ENCODE measurements at regions not wholly inside any gene's neighbourhood (a gene's known extent, or its start where the extent isn't known, plus 50 kb on each side); places are given as distances from the start of the nearest gene placed in this dataset.

- CTCF ChIA-PET (ENCODE audit: low intra/inter-chr PET ratio): no interaction called here
Measured at GRCh38 chr3:76753599-76753998, 286.3 kb upstream of the ROBO2 start.

GRCh38 chr3:76754247-76754646, 285.7 kb upstream of the ROBO2 start:
- 13% methylated on average over 5 of the region's 5 CpGs for WGBS (ENCODE audit: insufficient coverage, low coverage, missing lambda C conversion rate)
- intact Hi-C loops (cut with micrococcal nuclease): no loop called here
- no peak for FAIRE-seq
- TF ChIP-seq ZNF23 (CRISPR knock-in tag; IDR thresholded peaks at IDR 0.05) (no peak), CLOCK (CRISPR knock-in tag; IDR thresholded peaks at IDR 0.05; ENCODE audit: borderline replicate concordance) (no peak), RBM39 (optimal IDR thresholded peaks at IDR 0.05; ENCODE audit: low read depth, low read length) (no peak), MAFG (tag; conservative IDR thresholded peaks at IDR 0.05) (no peak), SIX5 (IDR thresholded peaks at IDR 0.05; ENCODE audit: borderline replicate concordance in 1 of 2, insufficient read depth in 1 of 2, low read depth in 1 of 2, low read length in 2 of 2) (no peak), DLX4 (CRISPR knock-in tag; IDR thresholded peaks at IDR 0.05) (no peak), ZNF282 (CRISPR knock-in tag; IDR thresholded peaks at IDR 0.05) (no peak), SETDB1 (IDR thresholded peaks at IDR 0.05; ENCODE audit: low read length) (no peak), AFF1 (IDR thresholded peaks at IDR 0.05; ENCODE audit: low read depth in 1 of 2, partially characterized antibody in 2 of 2) (no peak)

More at GRCh38 chr3:76753599-76753998, 286.3 kb upstream of the ROBO2 start:
- POLR2A ChIA-PET: interaction anchor here (0.6 kb wide), 1 partner anchor 88 kb away, joined by 4 read pairs; no protein-coding TSS in a partner anchor
- 4% methylated on average over 2 of the region's 2 CpGs for WGBS (ENCODE audit: insufficient coverage, low coverage, missing lambda C conversion rate)
- Histone ChIP-seq H3K9me3 (replicated peaks; ENCODE audit: control insufficient read depth, insufficient read depth, low read depth, low read length) (no peaks in the 10 kb centered on the region), H3K4me3 (no peak overlapping the region), H3K4me1 (replicated peaks in 1 of 2; ENCODE audit: control insufficient read depth in 2 of 2, insufficient read depth in 2 of 2, low read length in 2 of 2) (no peaks in the 10 kb centered on the region), H4K20me1 (replicated peaks; ENCODE audit: control insufficient read depth, insufficient read depth, low read length) (no peaks in the 10 kb centered on the region), H3K9me1 (ENCODE audit: control insufficient read depth, insufficient read depth, low read length) (no peaks in the 10 kb centered on the region), H3K79me2 (ENCODE audit: control insufficient read depth, insufficient read depth, low read length) (no peaks in the 10 kb centered on the region), H2AFZ (ENCODE audit: low read depth, low read length) (no peak overlapping the region), H3K27me3 (ENCODE audit: control insufficient read depth in 2 of 2, insufficient read depth in 2 of 2, low read length in 2 of 2) (no peaks in the 10 kb centered on the region), H3K4me2 (ENCODE audit: insufficient read depth, low read length) (no peak overlapping the region), H3K36me3 (ENCODE audit: control insufficient read depth, insufficient read depth, low read length) (no peaks in the 10 kb centered on the region), H3K27ac (ENCODE audit: extremely low read depth, low read depth, low read length) (no peak overlapping the region), H3K9ac (ENCODE audit: insufficient read depth in 1 of 2, low read depth in 2 of 2, low read length in 2 of 2) (no peak overlapping the region)
- ATAC-seq: no peak
- no peak for FAIRE-seq
- no TSS peak for BruUV-seq (replicated peaks)
- TF ChIP-seq ADNP (tag; IDR thresholded peaks at IDR 0.05): no peak
- in situ Hi-C loops (cut with MboI) (no loop called here), intact Hi-C loops (cut with micrococcal nuclease) (no loop called here)
- DNase-seq (ENCODE audit: extremely low read depth in 1 of 4, low spot score in 3 of 4): no peak

More at GRCh38 chr3:76754247-76754646, 285.7 kb upstream of the ROBO2 start:
- BruUV-seq (replicated peaks): no TSS peak
- no peaks in the 10 kb centered on the region for H3K9me1 ChIP-seq (ENCODE audit: control insufficient read depth, insufficient read depth, low read length)
- ChIA-PET POLR2A (no interaction called here), CTCF (ENCODE audit: low intra/inter-chr PET ratio) (no interaction called here)
- H3K79me2 ChIP-seq (ENCODE audit: control insufficient read depth, insufficient read depth, low read length): no peaks in the 10 kb centered on the region
- H3K9me3 ChIP-seq (replicated peaks; ENCODE audit: control insufficient read depth, insufficient read depth, low read depth, low read length): no peaks in the 10 kb centered on the region
- no peak overlapping the region for H3K27ac ChIP-seq (ENCODE audit: extremely low read depth, low read depth, low read length)
- in situ Hi-C loops (cut with MboI): no loop called here
- no peak overlapping the region for H3K4me3 ChIP-seq
- no peak overlapping the region for H2AFZ ChIP-seq (ENCODE audit: low read depth, low read length)
- no peaks in the 10 kb centered on the region for H4K20me1 ChIP-seq (replicated peaks; ENCODE audit: control insufficient read depth, insufficient read depth, low read length)
- no peak overlapping the region for H3K4me2 ChIP-seq (ENCODE audit: insufficient read depth, low read length)
- no peaks in the 10 kb centered on the region for H3K36me3 ChIP-seq (ENCODE audit: control insufficient read depth, insufficient read depth, low read length)
- H3K4me1 ChIP-seq (replicated peaks in 1 of 2; ENCODE audit: control insufficient read depth in 2 of 2, insufficient read depth in 2 of 2, low read length in 2 of 2): no peaks in the 10 kb centered on the region
- ATAC-seq (no peak), DNase-seq (ENCODE audit: extremely low read depth in 1 of 4, low spot score in 3 of 4) (no peak)
- no peaks in the 10 kb centered on the region for H3K27me3 ChIP-seq (ENCODE audit: control insufficient read depth in 2 of 2, insufficient read depth in 2 of 2, low read length in 2 of 2)
- no peak overlapping the region for H3K9ac ChIP-seq (ENCODE audit: insufficient read depth in 1 of 2, low read depth in 2 of 2, low read length in 2 of 2)

Measured in K562 (cell line).